Fibroblast of skin of left biceps (primary cell): ENCODE measurements at regions not wholly inside any gene's neighbourhood (a gene's known extent, or its start where the extent isn't known, plus 50 kb on each side); places are given as distances from the start of the nearest gene placed in this dataset.

Experiments used
- DNase-seq, 2 experiments: peaks; one replicate each; pipeline ENCODE4 v3.0.0-alpha.2; 2013; ENCODE audit warnings: low read depth in 2 of 2

DNA sequence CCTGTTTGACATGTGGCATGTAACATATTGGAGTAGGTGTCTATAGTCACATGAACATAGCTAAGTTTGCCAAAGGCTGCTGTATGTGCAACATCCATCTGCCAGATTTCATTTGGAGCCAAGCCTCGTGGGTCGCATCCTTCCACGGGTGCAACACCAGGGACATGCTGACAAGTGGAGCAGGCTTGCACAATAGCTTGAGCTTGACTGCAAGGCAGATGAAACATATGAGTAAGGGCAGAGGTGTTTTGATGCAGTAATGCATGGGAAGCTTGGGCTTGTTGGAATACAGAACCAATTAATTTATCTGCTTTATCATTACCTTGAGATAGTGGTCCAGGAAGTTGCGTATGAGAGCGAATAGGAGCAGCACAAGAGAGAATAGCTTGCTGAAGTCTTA lies 74.1 kb upstream of the BTN3A2 start:
- no peak for DNase-seq

DNA sequence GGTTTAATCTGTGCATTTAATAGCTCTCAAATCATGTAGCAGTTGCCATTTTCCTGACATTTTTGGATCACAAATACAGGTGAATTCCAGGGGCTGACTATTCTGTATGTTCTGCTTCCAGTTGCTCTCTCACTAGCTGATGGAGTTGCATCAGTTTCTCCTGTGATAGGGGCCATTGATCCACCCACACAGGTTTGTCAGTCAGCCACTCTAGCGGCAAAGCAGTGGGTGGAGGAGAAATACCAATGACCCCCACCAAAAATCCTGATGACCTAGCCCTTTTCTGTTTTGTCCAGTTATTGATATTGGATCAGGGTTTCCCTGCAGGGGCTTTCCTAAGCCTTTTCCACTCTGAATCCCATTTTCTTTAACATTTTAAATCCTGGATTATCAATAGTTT lies 72.3 kb upstream of the BTN3A2 start:
- no peak for DNase-seq

DNA sequence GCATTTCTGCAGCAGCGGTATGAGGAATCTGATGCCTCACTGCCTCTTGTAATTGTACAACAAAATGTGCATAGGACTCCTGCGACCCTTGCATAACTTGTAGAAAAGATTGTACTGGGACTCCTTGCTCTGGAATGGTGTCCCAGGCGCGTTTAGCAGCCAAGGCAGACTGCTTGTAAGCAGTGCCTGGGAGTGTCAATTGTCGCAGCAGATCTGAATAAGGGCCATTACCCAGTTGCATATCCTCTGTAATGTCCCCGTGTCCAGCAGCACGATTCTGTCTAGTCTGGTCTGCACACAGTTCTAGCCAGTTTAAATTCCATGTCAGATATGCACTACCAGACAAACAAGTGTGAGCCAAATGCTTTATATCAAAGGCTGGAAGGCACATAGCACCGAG lies 70.7 kb upstream of the BTN3A2 start:
- no peak for DNase-seq

DNA sequence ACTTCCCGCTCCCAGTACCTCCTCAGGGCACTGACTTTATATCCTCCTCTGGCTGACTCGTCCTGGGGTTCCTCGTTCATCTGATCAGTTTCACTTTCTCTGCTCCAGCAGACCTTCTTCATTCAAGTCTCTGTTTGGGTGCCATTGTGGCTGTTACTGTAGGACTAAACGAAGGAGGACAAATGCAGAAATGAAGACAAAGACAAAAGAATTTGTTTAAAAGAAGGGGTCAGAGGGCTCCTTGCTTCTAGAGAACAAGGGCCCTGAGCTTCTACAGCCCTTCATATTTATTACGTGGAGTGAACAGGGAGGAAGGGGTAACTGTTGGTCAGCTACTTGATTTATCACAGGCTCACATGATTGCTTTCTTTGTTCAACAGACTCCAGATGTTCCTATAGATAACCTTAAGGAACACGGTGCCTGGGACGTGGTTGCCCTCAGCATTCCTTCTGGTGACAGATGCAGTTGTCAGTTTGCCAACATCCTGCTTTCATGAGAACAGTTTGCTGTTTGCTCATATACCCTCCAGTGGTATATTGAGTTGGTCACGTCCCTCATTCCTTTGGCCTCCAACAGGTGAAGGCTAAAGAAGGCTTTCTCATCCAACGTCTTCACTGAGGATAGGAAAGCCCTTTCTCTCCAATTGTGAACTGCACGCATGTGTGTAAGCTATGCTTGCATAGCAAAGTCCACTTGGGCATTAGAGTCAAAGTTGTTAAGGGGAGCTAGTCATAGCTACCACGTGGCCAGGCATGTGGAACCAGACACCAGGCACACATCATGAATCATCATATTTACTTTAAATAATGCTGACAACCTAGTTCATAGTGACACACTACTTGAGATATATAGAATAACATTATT lies 69.1 kb upstream of the BTN3A2 start:
- no peak for DNase-seq

DNA sequence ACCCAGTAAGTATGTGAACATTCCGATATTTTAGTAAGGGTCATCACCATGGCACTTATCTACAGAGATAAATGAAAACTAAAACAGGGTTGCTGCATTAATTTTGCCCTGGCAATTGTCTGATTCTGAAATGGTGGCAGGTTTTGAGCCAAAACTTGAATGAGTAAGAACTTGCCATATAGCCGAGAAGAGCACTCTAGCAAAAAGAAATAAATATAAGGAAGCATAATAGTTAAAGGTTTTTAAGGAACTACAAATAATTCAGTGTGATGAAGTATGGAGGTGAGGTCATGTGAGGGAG lies 68.5 kb upstream of the BTN3A2 start:
- no peak for DNase-seq

DNA sequence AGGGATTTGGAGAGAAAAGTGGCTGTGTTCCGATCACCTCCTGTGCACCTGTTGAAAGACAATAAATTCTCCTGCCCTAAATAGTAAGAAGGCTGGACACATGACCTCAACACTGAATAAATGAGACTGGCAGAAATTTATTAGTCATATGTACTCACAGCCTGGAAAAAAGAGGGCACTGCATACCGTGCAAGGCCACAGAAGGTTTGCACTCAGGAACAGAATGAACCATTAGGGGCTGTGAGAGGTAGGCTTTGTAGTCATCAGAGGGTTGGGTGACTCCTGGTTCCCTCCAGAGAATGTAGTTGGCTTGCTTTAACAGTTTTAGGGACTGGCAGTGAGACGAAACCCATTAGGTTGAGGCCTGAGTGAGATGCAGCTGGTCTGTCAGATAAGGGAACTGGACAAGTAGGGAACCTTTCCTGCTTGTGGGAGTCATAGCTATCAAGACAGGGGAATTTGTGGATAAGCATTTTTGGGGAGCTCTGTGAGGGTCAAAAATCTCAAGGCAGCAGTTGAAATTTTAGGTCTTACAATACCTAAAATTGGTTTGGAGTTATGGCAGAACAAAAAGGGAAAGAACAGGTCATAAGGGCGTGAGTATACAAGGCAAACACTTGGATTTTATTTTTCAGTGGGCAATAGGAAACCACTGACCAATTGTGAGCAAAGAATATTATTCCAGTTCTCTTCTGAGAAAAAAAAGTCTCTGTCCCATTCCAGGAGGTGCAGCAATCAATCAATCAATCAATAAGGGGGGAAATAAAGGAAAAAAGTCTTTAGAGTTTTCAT lies 67.9 kb upstream of the BTN3A2 start:
- DNase-seq = no peak

DNA sequence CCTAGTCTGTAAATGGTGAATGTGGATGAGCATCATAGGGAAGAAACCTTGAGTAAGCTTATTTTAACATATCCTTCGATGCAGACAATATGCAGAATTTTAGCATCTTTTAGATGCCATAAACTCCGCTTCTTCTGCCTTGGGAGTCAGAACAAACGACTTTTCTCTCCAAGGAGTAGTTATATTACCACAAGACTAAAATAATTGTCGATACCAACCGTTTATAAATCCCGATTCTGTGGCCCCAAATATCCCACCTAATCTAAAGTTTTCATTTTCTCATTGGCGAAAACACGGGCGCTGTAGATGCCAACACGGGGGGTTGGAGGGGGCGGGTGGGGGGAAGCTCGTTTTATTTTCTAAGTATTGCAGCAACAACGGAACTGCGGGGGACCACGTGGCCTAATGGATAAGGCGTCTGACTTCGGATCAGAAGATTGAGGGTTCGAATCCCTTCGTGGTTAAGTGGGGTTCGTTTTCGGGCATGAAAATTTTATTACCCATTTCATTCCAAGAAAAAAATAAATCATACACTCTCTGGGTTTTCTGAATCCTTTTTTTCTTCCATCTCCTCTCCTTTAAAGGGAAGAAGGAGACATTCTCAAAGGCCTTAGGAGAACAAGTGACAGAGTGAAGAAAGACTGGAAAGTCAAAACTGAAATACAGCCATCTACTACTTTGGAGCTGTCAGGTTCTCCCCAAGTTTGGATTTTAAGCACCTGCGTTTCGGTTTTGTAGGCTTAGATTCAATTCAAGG lies 65.5 kb upstream of the BTN3A2 start:
- no peak for DNase-seq

DNA sequence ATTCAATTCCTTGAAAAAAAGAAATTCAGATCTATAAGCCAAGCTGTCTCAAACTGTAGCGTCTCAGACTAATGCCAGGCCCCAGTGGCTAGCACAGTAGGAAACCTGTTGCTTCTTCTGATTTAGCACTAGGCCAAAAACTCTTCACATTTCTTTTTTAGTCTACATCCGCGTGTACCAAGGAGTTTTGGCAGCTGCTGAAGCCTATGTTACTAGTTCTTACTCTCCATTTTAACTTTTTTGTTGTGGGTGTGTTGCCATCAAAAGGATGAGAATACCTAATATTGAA lies 65.0 kb upstream of the BTN3A2 start:
- DNase-seq = no peak

DNA sequence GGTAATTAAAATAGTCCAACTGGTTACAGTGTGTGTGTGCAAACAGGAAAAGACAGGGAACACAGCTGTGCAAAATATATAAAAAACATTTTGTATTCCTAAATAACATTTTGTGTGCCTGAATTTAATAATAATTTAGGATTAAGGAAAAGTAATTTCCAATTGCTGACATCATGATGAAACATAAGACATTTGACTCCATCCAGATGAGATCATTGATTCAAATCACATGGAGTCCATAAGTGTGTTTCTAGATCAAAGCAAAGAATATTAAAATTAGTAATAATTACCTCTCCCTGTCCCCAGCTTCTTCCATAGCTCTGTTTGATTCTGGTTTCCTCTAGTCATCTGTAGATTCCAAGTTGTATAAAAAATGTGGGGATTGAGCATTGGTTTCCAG lies 64.6 kb upstream of the BTN3A2 start:
- DNase-seq = no peak

DNA sequence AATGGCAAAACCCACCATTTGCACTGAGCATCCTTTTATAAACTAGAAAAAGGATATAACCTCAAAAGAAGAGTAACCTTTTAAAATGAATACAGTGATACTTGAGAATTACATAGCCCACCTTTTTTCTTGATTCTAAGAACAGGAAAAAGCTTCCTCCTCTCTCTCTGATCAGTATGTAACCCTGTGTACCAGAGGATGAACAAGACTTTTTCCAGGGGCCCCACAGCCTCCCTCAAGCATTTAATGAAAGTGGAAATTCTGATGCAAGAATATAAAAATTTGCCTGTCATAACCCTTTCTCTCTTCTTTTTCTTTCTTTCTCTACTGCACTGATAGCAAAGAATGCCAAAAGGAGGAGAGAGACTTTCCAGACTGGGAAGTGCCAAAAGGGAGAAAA lies 64.2 kb upstream of the BTN3A2 start:
- DNase-seq = no peak

DNA sequence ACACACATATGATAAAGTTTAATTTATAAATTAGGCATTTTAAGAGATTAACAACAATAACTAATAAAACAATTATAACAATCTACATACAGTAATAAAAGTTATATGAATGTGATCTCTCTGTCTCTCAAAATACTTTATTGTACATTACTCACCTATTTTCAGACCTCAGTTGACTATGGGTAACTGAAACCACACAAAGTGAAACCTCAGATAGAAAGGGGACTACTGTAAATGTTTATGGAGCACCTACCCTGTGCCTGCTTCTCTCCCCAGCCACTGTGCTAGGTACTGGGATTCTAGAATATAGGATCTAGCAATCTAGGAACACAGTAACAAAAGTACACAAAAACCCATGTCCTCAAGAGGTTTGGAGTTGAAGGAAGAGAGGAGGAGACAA lies 63.4 kb upstream of the BTN3A2 start:
- no peak for DNase-seq

DNA sequence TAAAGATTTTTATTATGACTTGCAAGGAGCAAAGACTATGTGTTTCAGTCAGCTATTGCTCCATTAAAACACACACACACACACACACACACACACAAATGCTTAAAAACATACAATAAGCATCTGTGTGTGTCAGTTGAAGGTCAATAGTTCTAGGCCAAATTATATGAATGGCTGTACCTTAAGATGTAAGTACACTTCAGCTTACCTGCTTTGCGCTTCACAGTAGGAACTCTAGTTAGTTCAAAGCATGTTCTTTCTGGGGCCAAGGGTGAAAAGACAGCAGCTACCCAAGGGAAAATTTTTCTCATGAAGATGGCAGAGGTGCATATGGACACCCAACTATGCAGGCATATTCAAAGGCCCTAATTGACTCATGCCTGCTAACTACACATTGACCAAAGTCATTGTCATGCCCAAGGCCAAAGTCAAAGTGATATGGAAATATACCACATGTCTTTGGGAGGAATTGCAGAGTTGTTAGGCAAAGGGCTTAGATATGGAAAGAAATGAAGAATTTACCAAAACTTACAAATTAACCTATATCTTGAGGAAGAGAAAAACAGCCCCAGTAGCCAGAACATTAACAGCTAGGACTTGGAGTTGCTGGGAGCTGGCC lies 61.9 kb upstream of the BTN3A2 start:
- no peak for DNase-seq

DNA sequence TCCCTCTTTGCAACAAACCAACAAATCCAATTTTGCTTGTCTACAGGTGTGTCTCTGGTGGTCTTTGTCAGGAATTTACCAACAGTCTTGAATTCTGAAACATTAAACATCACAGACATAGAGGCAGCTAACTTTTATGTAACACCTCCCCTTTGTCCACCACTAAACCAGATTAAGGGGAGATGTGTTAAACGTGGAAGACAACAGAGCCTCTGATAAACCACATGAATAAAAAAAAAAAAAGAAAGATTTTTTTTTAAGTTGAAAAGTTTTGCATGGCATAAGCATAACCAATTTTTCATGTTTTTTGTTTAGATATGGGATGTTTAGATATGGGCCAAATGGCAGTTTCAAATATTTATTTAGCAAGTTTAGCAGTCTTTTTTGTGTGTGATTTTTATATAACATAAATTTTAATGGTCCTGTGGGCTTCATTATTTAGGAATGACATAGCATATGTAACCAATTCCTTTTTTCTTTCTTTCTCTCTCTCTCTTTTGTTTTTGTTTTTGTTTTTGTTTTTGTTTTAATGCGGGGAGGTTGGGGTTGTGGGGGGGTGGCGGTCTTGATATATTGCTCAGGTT lies 60.7 kb upstream of the BTN3A2 start:
- DNase-seq = no peak

DNA sequence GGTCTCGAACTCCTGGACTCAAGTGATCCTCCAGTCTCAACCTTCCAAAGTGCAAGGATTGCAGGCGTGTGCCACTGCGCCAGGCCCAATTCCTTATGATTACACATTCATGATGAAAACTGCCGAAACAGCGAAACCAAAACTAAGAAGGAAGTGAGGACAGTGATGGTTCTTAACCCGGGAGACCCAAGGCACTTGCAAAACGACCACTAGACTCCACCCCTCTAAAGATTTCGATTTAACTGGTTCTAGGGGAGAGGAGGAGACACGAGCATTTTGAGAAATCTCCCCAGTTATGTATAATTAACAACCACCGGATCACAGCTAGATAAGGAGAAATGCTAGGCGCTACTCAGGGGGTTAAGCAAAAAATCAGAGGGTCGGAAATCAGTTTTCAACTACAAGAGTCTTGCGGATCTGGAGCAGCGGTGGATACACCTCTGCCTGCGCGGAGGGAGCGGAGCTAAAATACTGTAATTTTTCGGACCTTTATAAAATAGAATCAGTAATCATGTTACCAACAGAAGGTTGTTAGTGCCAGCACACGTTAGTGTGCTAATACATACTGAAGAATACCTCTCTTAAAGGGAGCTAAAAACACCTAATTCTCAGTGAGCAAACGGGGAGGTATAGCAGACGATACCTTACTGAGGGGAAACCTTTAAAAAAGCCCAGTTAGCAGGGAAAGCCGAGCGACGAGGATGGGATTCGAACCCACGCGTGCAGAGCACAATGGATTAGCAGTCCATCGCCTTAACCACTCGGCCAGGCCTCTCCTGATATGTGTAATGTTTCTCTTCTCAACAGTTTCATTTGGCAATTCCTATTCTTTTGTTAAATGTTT lies 60.0 kb upstream of the BTN3A2 start:
- DNase-seq = no peak

DNA sequence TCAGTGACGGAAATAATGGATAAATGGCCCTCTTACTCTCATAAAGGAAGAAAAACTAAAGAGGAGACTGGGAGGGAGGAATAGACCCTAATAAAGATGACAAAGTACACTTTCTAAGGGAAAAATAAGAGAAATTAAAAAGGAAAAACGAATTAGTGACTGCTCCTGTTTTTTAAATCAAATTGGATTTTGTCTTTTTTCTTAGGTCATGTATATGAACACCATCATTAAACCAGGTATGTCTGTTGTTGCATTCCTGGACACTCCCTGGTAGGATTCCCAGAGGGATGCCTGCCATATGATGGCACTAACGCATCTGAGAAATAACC lies 59.4 kb upstream of the BTN3A2 start:
- no peak for DNase-seq

DNA sequence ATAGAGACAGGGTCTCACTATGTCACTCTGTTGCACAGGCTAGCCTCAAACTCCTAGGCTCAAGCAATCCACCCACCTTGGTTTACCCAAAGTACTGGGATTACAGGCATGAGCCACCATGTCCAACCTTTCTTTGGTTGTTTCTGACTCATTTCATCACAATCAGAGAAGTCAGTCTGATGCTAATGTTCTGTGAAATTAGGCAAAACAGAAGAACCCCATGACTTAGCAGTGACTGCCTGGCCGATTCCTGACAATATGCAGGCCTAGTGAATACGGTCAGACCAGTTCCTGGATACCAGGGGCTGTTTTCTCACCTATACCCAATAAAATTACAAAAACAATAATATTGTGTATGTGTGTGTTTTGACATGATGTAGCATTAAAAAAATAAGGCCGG lies 58.8 kb upstream of the BTN3A2 start:
- DNase-seq = no peak

DNA sequence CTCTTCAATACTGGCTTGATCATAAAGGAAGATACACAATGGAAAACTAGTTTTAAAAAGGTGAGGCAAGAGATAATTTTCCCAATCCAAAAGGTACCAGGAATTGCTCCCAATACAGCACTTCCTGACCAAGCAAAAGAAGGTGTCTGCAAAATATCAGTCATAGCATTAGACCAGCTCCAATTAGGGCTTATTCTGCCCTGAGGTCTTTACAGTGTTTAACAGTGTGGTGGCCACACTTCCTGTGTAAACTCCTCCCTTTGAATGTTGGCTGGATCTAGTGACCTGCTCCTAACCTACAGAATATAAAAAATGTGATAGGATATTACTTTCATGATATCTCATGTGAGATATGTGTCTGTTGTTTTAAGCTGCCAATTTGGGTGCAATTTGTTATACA lies 57.1 kb upstream of the BTN3A2 start:
- DNase-seq = no peak

DNA sequence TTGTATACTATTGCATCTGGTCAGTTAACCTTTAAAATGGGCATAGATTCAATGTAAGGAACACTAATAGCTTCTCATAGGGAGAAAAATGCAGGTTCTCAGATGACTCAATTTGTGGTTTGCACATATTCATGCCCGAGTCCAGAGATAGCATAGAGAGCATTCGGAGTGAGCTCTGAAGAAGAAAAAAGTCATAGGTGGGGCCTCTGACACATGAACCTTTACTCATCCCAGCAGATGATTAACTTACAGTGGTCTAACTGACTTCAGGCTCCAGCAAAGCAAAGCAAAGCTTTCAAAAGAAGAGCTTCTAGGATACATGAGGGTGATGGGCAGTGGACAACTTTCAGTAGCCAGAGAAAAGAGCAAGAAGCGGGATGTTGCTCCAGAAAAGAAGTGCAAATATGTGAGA lies 55.3 kb upstream of the BTN3A2 start:
- no peak for DNase-seq

DNA sequence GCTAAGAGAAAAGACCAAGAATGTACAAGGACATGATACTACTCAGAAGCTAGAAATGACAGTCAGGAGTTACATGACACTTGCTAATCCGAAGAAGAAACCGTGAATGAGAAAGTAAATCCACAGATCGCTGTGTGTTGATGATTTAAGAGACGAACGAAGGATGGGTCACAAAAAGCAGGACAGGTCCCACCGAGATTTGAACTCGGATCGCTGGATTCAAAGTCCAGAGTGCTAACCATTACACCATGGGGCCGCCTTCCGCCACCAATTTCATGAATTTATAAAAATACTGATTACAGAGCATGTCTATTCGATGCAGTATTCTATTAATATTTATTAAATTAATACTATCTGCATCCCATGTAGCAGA lies 54.0 kb upstream of the BTN3A2 start:
- DNase-seq = no peak

DNA sequence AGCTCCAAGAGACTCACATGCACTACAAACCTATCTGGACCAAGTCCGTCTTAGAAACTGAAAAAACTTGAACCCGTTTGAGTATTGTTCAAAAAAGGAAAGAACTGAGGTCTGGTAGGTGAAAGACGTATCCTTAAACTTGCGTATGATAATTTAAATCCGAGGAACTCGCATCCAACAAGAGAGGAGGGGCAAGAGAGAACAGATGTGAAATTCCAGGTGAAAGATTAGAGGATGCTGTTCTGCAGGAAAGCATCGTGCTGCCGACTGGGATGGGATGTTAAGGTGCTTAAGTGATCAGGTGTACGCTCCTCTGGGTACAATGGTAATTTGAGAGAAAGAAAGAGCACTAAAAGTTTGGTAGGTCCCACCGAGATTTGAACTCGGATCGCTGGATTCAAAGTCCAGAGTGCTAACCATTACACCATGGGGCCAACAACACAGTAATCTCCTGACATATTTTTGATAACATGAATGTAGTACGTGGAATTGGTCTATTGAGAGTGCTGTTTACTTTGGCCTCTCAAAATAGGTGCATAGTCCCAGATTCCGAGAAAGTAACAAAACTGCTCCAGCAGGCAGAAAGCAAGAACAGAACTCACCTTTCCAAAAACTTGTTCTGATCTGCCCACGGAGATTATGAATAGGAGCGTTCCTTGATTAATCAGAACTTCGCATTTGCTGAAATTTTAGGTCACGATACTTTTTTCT lies 53.5 kb upstream of the BTN3A2 start:
- no peak for DNase-seq

DNA sequence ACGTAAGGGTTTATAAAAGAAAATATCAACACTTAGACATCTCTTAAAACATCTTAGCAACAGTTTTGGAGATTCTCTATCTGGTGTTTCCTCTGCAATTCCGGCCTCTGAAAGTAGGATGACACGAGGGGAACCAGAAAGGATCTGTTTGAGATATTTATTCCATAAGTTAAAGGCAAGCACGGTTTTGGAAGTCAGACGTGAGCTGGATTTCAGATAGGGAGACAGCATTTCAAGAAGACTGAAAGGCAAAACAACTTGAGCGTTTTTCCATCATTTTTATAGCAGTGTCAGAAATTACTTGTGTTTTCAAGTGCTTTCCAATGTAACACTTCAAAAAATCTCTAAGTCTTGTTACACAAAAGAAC lies 52.9 kb upstream of the BTN3A2 start:
- no peak for DNase-seq
